HG03432 (cell line): ENCODE measurements at regions not wholly inside any gene's neighbourhood (a gene's known extent, or its start where the extent isn't known, plus 50 kb on each side); places are given as distances from the start of the nearest gene placed in this dataset.

Experiments
- ATAC-seq: cut with Tn5 transposase; IDR thresholded peaks from one replicate; pipeline ENCODE4 v1.9.1; 2021; ENCODE audit warnings: mild to moderate bottlenecking, moderate library complexity; ENCODE audit not compliant: unreplicated experiment

GRCh38 chr10:91694170-91694794 lies 61.4 kb upstream of the PPP1R3C start:
- ATAC-seq = no peak

GRCh38 chr10:91691981-91692380 lies 59.1 kb upstream of the PPP1R3C start:
- no peak for ATAC-seq

GRCh38 chr10:91690996-91691676 lies 58.3 kb upstream of the PPP1R3C start:
- no peak for ATAC-seq

GRCh38 chr10:91690412-91690811 lies 57.5 kb upstream of the PPP1R3C start:
- ATAC-seq = no peak

- ATAC-seq = no peak
These were observed 56.9 kb upstream of the PPP1R3C start for GRCh38 chr10:91689731-91690168.

GRCh38 chr10:91684841-91685240 lies 52.0 kb upstream of the PPP1R3C start:
- ATAC-seq = no peak

GRCh38 chr10:91683975-91684374 lies 51.1 kb upstream of the PPP1R3C start:
- ATAC-seq = no peak

GRCh38 chr10:91682912-91683311 lies 50.0 kb upstream of the PPP1R3C start:
- ATAC-seq = no peak
